ENCODE measurements at regions not wholly inside any gene's neighbourhood (a gene's known extent, or its start where the extent isn't known, plus 50 kb on each side); places are given as distances from the start of the nearest gene placed in this dataset.

DNA sequence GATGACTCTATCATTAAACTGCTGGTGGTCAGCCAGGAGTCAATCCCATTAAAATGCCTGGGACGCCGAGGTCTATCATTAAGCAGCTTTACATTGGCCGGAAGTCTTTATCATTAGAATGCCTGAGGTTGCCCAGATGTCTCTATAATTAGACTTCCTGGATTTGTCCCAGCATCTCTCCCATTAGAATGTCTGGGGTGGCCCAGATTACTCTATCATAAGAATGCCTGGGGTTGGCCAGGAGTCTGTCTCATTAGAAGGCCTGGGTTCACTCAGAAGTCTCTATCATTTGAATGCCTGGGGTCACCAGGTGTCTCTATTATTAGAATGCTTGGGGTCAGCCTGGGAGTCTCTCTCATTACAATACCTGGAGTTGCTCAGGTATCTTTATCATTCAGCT, 2227.2 kb downstream of the TP53TG3F start:
- Histone ChIP-seq H3K4me1 (no peaks in the 10 kb centered on the region), H3K36me3 (ENCODE audit: control insufficient read depth, insufficient read depth, low read length) (no peaks in the 10 kb centered on the region), H3K4me3 (ENCODE audit: low read depth, low read length) (no peak overlapping the region), H3K27me3 (replicated peaks; ENCODE audit: control insufficient read depth, insufficient read depth, low read length) (no peaks in the 10 kb centered on the region), H3K9me3 (no peaks in the 10 kb centered on the region)
- intact Hi-C loops (cut with micrococcal nuclease; ENCODE audit: unreplicated experiment), result no loop called here
- H3K4me3 Mint-ChIP-seq (ENCODE audit: unreplicated experiment), result no peak overlapping the region
- ChIA-PET CTCF (no interaction called here), POLR2A (no interaction called here)
- TF ChIP-seq, protein P1, sequence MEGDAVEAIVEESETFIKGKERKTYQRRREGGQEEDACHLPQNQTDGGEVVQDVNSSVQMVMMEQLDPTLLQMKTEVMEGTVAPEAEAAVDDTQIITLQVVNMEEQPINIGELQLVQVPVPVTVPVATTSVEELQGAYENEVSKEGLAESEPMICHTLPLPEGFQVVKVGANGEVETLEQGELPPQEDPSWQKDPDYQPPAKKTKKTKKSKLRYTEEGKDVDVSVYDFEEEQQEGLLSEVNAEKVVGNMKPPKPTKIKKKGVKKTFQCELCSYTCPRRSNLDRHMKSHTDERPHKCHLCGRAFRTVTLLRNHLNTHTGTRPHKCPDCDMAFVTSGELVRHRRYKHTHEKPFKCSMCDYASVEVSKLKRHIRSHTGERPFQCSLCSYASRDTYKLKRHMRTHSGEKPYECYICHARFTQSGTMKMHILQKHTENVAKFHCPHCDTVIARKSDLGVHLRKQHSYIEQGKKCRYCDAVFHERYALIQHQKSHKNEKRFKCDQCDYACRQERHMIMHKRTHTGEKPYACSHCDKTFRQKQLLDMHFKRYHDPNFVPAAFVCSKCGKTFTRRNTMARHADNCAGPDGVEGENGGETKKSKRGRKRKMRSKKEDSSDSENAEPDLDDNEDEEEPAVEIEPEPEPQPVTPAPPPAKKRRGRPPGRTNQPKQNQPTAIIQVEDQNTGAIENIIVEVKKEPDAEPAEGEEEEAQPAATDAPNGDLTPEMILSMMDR (IDR thresholded peaks at IDR 0.05; ENCODE audit: insufficient read depth in 1 of 2, low read depth in 1 of 2, low read length in 1 of 2, severe bottlenecking in 1 of 2, unreplicated experiment in 1 of 2), result no peak
- no peaks in the 10 kb centered on the region for H3K27me3 Mint-ChIP-seq (ENCODE audit: insufficient read depth, unreplicated experiment)
- peaks cover 23% of the 10 kb centered on the region for H3K9me3 Mint-ChIP-seq (ENCODE audit: unreplicated experiment)
- no TSS peak for BruUV-seq (replicated peaks)
- DNase-seq, result no peak
- no peaks in the 10 kb centered on the region for H3K4me1 Mint-ChIP-seq (ENCODE audit: low read depth, unreplicated experiment)
- H3K27ac Mint-ChIP-seq (ENCODE audit: unreplicated experiment), result no peak overlapping the region
- H3K36me3 Mint-ChIP-seq (ENCODE audit: insufficient read depth, unreplicated experiment), result no peaks in the 10 kb centered on the region

DNA sequence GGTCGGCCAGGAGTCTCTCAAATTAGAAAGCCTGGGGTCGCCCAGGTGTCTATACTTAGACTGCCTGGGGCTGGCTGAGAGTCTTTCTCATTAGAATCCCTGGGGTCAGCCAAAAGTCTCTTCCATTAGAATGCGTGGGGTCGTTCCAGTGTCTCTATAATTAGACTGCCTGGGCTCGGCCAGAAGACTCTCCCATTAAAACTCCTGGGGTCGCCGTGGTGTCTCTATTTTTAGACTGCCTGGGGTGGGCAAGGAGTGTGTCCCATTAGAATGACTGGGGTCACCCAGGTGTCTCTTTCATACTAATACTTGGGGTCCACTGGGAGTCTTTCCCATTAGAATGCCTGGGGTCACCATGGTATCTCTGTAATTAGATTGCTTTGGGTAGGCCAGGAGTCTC, 2227.7 kb downstream of the TP53TG3F start:
- Mint-ChIP-seq H3K9me3 (ENCODE audit: unreplicated experiment) (peaks cover 28% of the 10 kb centered on the region), H3K27me3 (ENCODE audit: insufficient read depth, unreplicated experiment) (no peaks in the 10 kb centered on the region), H3K4me3 (ENCODE audit: unreplicated experiment) (no peak overlapping the region), H3K4me1 (ENCODE audit: low read depth, unreplicated experiment) (no peaks in the 10 kb centered on the region), H3K36me3 (ENCODE audit: insufficient read depth, unreplicated experiment) (no peaks in the 10 kb centered on the region), H3K27ac (ENCODE audit: unreplicated experiment) (no peak overlapping the region)
- TF ChIP-seq, protein P1 (IDR thresholded peaks at IDR 0.05; ENCODE audit: insufficient read depth in 1 of 2, low read depth in 1 of 2, low read length in 1 of 2, severe bottlenecking in 1 of 2, unreplicated experiment in 1 of 2), result no peak
- no peaks in the 10 kb centered on the region for H3K27me3 ChIP-seq (replicated peaks; ENCODE audit: control insufficient read depth, insufficient read depth, low read length)
- no peaks in the 10 kb centered on the region for H3K4me1 ChIP-seq
- intact Hi-C loops (cut with micrococcal nuclease; ENCODE audit: unreplicated experiment), result no loop called here
- no peak overlapping the region for H3K4me3 ChIP-seq (ENCODE audit: low read depth, low read length)
- ChIA-PET CTCF (no interaction called here), POLR2A (no interaction called here)
- no peaks in the 10 kb centered on the region for H3K9me3 ChIP-seq
- no TSS peak for BruUV-seq (replicated peaks)
- no peaks in the 10 kb centered on the region for H3K36me3 ChIP-seq (ENCODE audit: control insufficient read depth, insufficient read depth, low read length)
- no peak for DNase-seq

GRCh38 chr16:35687781-35688180, 2228.4 kb downstream of the TP53TG3F start:
- H3K27me3 Mint-ChIP-seq (ENCODE audit: insufficient read depth, unreplicated experiment), result no peaks in the 10 kb centered on the region
- Histone ChIP-seq H3K36me3 (ENCODE audit: control insufficient read depth, insufficient read depth, low read length) (no peaks in the 10 kb centered on the region), H3K27me3 (replicated peaks; ENCODE audit: control insufficient read depth, insufficient read depth, low read length) (no peaks in the 10 kb centered on the region), H3K4me1 (no peaks in the 10 kb centered on the region), H3K9me3 (no peaks in the 10 kb centered on the region), H3K4me3 (ENCODE audit: low read depth, low read length) (no peak overlapping the region)
- no TSS peak for BruUV-seq (replicated peaks)
- no peak overlapping the region for H3K27ac Mint-ChIP-seq (ENCODE audit: unreplicated experiment)
- H3K36me3 Mint-ChIP-seq (ENCODE audit: insufficient read depth, unreplicated experiment), result no peaks in the 10 kb centered on the region
- TF ChIP-seq, protein P1 (IDR thresholded peaks at IDR 0.05; ENCODE audit: insufficient read depth in 1 of 2, low read depth in 1 of 2, low read length in 1 of 2, severe bottlenecking in 1 of 2, unreplicated experiment in 1 of 2), result no peak
- ChIA-PET CTCF (no interaction called here), POLR2A (no interaction called here)
- no peak for DNase-seq
- no peaks in the 10 kb centered on the region for H3K4me1 Mint-ChIP-seq (ENCODE audit: low read depth, unreplicated experiment)
- intact Hi-C loops (cut with micrococcal nuclease; ENCODE audit: unreplicated experiment), result no loop called here
- H3K4me3 Mint-ChIP-seq (ENCODE audit: unreplicated experiment), result no peak overlapping the region
- H3K9me3 Mint-ChIP-seq (ENCODE audit: unreplicated experiment), result peaks cover 33% of the 10 kb centered on the region
